HAP-1 (cell line): ENCODE measurements at regions not wholly inside any gene's neighbourhood (a gene's known extent, or its start where the extent isn't known, plus 50 kb on each side); places are given as distances from the start of the nearest gene placed in this dataset.
A peak's percentile ranks its signal among the peaks of the same experiment; 100 is the strongest.

Experiments
- DNase-seq, 2 experiments: peaks; one replicate each; pipeline ENCODE4 v3.0.0-alpha.2; 2016 to 2020; ENCODE audit warnings: low spot score in 2 of 2
- H3K27me3 ChIP-seq: fragments of 250-450 bp; sonication (Bioruptor Pico); 2 replicates; pipeline ENCODE4 v1.5.1; 2020; ENCODE audit warnings: low read depth, mild to moderate bottlenecking, moderate library complexity
- H3K36me3 ChIP-seq: fragments of 250-450 bp; sonication (Bioruptor Pico); replicated peaks from 2 replicates; pipeline ENCODE4 v1.5.1; 2020; ENCODE audit warnings: mild to moderate bottlenecking
- H3K4me1 ChIP-seq: fragments of 250-450 bp; sonication (Bioruptor Pico); 2 replicates; pipeline ENCODE4 v1.5.1; 2020; ENCODE audit warnings: mild to moderate bottlenecking
- H3K4me3 ChIP-seq: fragments of 250-450 bp; sonication (Bioruptor Pico); 2 replicates; pipeline ENCODE4 v1.5.1; 2020; ENCODE audit warnings: mild to moderate bottlenecking, moderate library complexity
- H3K9me3 ChIP-seq: fragments of 250-450 bp; sonication (Bioruptor Pico); 2 replicates; pipeline ENCODE4 v1.5.1; 2020; ENCODE audit warnings: mild to moderate bottlenecking, moderate library complexity
- in situ Hi-C: fragments of 300-500 bp; cut with MboI; formaldehyde crosslinking; loops from 3 replicates; pipeline ENCODE4 v1.14.3; 2020; ENCODE audit warnings: low sequenced_read_pairs, inconsistent platforms, mixed read lengths

GRCh38 chr5:163997965-163998364, 492.5 kb downstream of the MAT2B start:
- H3K36me3 ChIP-seq: no peaks in the 10 kb centered on the region
- DNase-seq: no peak
- H3K4me1 ChIP-seq: no peaks in the 10 kb centered on the region
- in situ Hi-C loops: no loop called here
- H3K9me3 ChIP-seq: no peaks in the 10 kb centered on the region
- no peak overlapping the region for H3K4me3 ChIP-seq
- H3K27me3 ChIP-seq: no peaks in the 10 kb centered on the region

DNA sequence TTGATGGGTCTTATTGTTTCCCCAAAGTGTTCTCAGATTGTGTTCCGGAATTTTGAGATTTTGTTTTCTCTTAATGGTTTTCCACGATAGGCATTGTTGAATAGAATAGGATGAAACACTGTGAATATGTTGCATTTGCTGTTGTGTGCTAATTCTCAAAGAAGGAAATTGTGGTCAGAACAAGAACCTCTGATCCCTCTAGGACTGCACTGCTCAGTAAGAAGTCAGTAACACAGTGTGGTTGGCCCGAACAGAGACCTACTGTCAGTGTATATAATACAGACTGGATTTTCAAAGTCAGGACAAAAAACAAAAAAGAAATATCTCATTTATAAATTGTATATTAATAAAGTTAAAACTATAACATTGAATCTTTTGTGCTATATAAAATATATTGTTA, 494.8 kb downstream of the MAT2B start:
- DNase-seq: no peak
- H3K36me3 ChIP-seq: no peaks in the 10 kb centered on the region
- no peaks in the 10 kb centered on the region for H3K27me3 ChIP-seq
- H3K4me1 ChIP-seq: no peaks in the 10 kb centered on the region
- no peaks in the 10 kb centered on the region for H3K9me3 ChIP-seq
- no peak overlapping the region for H3K4me3 ChIP-seq
- in situ Hi-C loops: no loop called here

DNA sequence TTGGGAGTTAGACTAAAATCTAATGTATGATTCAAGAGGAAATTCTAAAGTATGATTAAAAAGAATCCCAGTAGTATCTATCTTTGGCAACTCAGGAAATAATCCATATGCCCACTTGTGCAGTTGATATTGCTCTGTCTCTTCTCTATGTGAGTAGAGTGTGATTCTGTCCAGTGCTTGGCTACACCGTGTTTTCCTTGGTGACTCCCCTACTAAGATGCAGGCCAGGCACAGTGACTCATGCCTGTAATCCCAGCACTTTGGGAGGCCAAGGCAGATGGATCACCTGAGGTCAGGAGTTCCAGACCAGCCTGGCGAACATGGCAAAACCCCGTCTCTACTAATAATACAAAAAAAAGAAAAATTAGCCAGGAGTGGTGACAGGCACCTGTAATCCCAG, 495.4 kb downstream of the MAT2B start:
- Histone ChIP-seq H3K4me1 (no peaks in the 10 kb centered on the region), H3K27me3 (no peaks in the 10 kb centered on the region), H3K36me3 (no peaks in the 10 kb centered on the region), H3K4me3 (no peak overlapping the region), H3K9me3 (no peaks in the 10 kb centered on the region)
- in situ Hi-C loops: no loop called here
- DNase-seq: no peak

DNA sequence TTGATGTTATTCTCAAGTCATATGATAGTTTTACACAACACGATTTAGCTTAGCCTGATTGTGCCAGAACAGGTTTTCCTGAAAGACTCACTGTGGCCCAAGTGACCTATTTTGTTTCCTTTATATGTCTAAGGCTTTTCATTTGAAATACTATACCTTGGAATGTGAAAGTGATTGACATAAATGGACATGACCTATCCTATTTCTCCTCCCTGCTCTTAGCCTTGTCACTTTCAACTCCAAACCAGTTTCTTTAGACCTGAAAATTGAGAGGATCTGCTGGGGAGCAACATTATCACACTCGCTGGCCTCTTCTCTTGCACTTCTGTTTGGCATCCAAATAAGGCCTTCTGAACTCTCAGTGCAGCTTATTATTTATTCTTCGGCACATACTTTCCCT, 496.8 kb downstream of the MAT2B start:
- Histone ChIP-seq H3K4me1 (no peaks in the 10 kb centered on the region), H3K27me3 (no peaks in the 10 kb centered on the region), H3K36me3 (no peaks in the 10 kb centered on the region), H3K4me3 (no peak overlapping the region), H3K9me3 (no peaks in the 10 kb centered on the region)
- in situ Hi-C loops: no loop called here
- no peak for DNase-seq

DNA sequence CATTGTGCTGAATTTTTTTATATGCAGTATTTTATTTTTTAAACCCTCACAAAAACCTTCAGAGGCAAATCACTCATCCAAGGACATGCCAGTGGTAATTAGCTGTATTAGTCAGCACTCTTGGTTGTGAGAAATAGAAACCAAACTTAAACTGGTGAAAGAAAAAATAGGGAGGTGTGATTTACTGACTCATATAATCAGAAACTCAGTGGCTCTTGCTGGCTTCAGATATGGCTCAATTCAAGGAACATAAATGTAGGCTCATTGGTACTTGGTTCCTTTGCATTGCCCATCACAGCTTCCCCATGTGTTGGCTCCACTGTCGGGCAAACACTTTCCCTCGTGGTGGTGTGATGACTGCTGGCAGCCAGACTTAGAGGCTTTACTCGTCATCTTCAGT, 497.2 kb downstream of the MAT2B start:
- no peak overlapping the region for H3K4me3 ChIP-seq
- no peaks in the 10 kb centered on the region for H3K36me3 ChIP-seq
- no peak for DNase-seq
- in situ Hi-C loops: no loop called here
- no peaks in the 10 kb centered on the region for H3K4me1 ChIP-seq
- no peaks in the 10 kb centered on the region for H3K27me3 ChIP-seq
- no peaks in the 10 kb centered on the region for H3K9me3 ChIP-seq

DNA sequence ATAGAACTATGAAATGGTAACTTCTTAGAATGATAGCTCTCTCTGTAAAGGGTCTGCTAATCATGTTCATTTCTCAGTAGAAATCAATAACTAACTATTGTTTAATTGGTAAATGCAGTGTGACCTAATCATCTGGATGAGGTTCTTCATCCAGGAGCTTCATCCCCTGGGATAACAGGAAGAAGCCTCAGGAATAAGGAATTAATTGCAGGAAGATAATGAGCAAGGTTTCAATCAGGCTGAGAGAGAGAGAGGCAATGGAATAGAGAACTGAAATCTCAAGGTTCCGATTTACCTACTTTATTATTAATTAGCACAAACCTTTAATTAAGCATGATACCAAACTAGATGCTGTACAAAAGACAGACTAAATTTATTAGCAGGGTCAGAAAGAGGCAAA, 499.7 kb downstream of the MAT2B start:
- in situ Hi-C loops: no loop called here
- H3K4me1 ChIP-seq: no peaks in the 10 kb centered on the region
- no peak overlapping the region for H3K4me3 ChIP-seq

DNA sequence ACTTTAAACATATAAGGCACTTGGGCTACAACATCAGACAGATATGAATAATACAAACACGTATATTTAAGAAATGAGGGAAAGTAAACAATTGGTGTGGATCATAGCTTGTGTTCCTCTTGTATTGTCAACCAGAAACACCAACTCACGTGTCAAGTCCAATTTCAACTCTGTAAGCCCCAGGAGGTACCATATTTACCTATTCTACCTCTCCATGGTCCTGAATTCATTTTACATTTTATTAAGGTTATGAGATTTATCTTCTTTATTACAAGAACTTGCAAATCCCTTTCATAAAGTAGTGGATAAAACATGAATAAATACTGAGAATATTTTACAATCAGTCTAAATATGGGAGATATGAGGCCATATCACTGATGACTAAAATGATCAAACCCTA, 501.6 kb downstream of the MAT2B start:
- no peak for DNase-seq
- in situ Hi-C loops: no loop called here

More for the DNA sequence above, 499.7 kb downstream of the MAT2B start:
- no peaks in the 10 kb centered on the region for H3K36me3 ChIP-seq
- DNase-seq: no peak
- no peaks in the 10 kb centered on the region for H3K9me3 ChIP-seq
- H3K27me3 ChIP-seq: no peaks in the 10 kb centered on the region

DNA sequence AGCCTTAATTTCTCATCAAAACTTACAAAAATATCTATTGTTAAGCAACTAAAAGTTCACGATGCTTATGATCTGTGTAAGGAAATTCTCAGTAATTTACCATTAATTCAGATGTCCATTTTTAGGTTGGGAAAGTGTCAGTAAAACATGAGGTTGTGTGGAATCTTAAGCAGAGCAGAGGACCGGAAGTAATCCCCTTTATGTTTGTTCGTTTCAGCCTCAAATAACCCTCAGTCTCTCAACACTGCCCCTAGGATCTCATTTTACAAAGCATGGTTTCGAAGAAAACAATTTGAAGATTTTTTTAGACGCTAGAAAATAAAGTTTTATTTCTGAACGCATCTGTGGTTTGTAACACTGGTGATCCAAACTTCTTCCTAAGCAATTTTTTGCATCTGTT, 504.2 kb downstream of the MAT2B start:
- Histone ChIP-seq H3K36me3 (no peaks in the 10 kb centered on the region), H3K27me3 (no peaks in the 10 kb centered on the region), H3K4me1 (no peaks in the 10 kb centered on the region), H3K9me3 (no peaks in the 10 kb centered on the region), H3K4me3 (no peak overlapping the region)
- DNase-seq: no peak
- in situ Hi-C loops: no loop called here

More for the DNA sequence above, 501.6 kb downstream of the MAT2B start:
- Histone ChIP-seq H3K27me3 (no peaks in the 10 kb centered on the region), H3K36me3 (no peaks in the 10 kb centered on the region), H3K4me3 (no peak overlapping the region), H3K4me1 (no peaks in the 10 kb centered on the region), H3K9me3 (no peaks in the 10 kb centered on the region)

- Histone ChIP-seq H3K36me3 (no peaks in the 10 kb centered on the region), H3K9me3 (no peaks in the 10 kb centered on the region), H3K4me3 (no peak overlapping the region), H3K4me1 (no peaks in the 10 kb centered on the region), H3K27me3 (no peaks in the 10 kb centered on the region)
- in situ Hi-C loops: no loop called here
- DNase-seq: no peak
Observed at GRCh38 chr5:164010900-164011299, 505.5 kb downstream of the MAT2B start.

GRCh38 chr5:164012371-164012770, 507.0 kb downstream of the MAT2B start:
- H3K27me3 ChIP-seq: no peaks in the 10 kb centered on the region
- H3K4me3 ChIP-seq: no peak overlapping the region
- DNase-seq: no peak
- H3K4me1 ChIP-seq: no peaks in the 10 kb centered on the region
- H3K9me3 ChIP-seq: no peaks in the 10 kb centered on the region
- in situ Hi-C loops: no loop called here
- H3K36me3 ChIP-seq: no peaks in the 10 kb centered on the region

DNA sequence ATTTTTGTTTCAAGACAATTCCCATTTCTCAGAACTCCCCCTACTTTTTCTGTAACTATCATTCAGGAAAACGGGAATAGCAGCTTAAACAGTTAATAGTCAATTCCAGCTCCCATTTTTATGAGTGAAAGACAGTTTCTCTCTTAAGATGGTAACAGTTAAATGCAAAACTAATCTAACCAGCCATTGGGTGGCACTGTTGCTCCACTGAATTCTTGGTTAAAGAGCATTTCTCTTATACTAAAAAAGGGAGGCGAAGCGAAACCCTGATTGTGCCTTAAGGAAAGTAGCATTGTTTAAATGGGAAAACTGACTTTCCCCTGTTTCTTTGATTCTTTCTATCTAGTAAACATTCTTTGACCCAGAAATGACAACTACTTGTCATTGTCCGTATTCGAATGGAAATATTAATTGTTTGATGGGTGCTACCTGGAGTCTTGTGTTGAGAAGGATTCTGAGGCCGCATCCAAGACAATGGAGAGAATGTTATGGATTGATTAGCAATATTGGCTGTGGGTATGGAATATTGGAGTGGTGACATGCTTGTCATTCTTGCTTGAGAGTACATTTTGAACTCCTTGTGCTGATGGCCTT, 507.8 kb downstream of the MAT2B start:
- peak; percentile 76 to 77 for DNase-seq
- H3K36me3 ChIP-seq: no peaks in the 10 kb centered on the region
- H3K4me3 ChIP-seq: no peak overlapping the region
- no peaks in the 10 kb centered on the region for H3K27me3 ChIP-seq
- in situ Hi-C loops: no loop called here
- H3K4me1 ChIP-seq: no peaks in the 10 kb centered on the region
- no peaks in the 10 kb centered on the region for H3K9me3 ChIP-seq

- Histone ChIP-seq H3K4me3 (no peak overlapping the region), H3K9me3 (no peaks in the 10 kb centered on the region), H3K27me3 (no peaks in the 10 kb centered on the region; the same call in 1 of the 2 replicates), H3K36me3 (no peaks in the 10 kb centered on the region), H3K4me1 (peaks cover 5% of the 10 kb centered on the region)
- no peak for DNase-seq
- in situ Hi-C loops: no loop called here
Observed at GRCh38 chr5:164020116-164020515, 514.7 kb downstream of the MAT2B start.

DNA sequence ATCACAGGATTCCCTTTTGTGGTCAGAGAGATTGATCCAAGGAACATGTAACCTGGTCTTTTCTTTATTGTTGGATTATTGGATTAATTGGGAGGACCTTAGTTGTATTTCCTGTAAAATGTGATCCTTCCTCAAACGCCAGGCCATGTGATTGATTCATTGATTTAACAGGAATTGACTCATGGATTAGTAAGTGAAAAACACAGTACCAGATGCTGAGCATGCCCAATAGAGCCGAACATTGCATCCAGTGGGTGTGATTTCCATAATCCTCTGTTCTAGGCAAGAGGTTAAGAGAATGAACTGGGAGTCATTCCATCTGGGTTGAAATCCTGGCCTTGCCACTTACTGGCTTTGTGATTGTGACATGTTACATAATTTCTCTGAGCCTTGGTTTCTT, 522.3 kb downstream of the MAT2B start:
- in situ Hi-C loops: loop anchor here (25.0 kb wide), 1 partner anchor 460 kb away; no protein-coding TSS in a partner anchor
- Histone ChIP-seq H3K27me3 (no peaks in the 10 kb centered on the region), H3K4me3 (no peak overlapping the region), H3K36me3 (no peaks in the 10 kb centered on the region), H3K4me1 (no peaks in the 10 kb centered on the region), H3K9me3 (no peaks in the 10 kb centered on the region)
- DNase-seq: no peak

DNA sequence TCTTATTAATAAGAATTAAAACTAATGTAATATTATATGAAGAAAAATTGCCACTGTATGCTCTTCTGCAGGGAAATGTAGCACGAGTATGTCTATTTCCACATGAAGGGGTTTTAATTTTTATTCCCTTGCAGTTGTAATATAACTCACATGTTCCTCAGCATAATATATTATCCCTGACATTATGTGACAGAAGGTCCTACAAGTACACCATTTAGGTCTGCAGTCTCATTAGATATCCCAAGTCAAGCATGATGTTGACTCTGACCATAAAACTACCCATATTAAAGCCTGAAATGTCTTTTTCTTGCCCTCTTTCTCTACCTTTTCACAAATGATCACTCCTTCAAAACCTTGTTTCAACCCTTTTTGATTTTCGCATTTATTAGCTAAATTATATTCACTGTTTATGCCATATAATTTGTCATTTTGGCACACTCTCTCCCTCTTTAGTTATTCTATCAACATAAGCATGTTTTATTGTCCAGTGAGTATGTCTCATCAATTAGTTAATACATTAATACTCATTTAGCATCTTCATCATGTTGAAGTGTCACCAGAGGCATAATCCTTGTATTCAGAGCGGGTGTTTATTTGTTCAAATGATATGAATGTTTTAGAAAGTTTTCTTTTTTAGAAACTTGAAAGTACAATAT, 532.8 kb downstream of the MAT2B start:
- H3K27me3 ChIP-seq: no peaks in the 10 kb centered on the region
- in situ Hi-C loops: loop anchor here (25.0 kb wide), 1 partner anchor 449 kb away; no protein-coding TSS in a partner anchor
- no peaks in the 10 kb centered on the region for H3K4me1 ChIP-seq
- H3K4me3 ChIP-seq: no peak overlapping the region
- H3K9me3 ChIP-seq: no peaks in the 10 kb centered on the region
- H3K36me3 ChIP-seq: no peaks in the 10 kb centered on the region
- no peak for DNase-seq
